Lower leg skin (tissue), 3 donors: ENCODE measurements at regions not wholly inside any gene's neighbourhood (a gene's known extent, or its start where the extent isn't known, plus 50 kb on each side); places are given as distances from the start of the nearest gene placed in this dataset.
"Not testable (repeated sequence)": the region's sequence is repeated elsewhere in the genome, so short reads cannot be mapped to it uniquely, and the experiment has no call there.

ENCODE experiments used
- CTCF ChIP-seq, 3 donors: fragments of 450-650 bp; IDR thresholded peaks; one replicate each; pipeline ENCODE4 v1.5.1; 2016; ENCODE audit warnings: antibody characterized with exemption in 3 of 3, mild to moderate bottlenecking in 3 of 3, moderate library complexity in 2 of 3
- POLR2A ChIP-seq, 2 donors: fragments of 450-650 bp; IDR thresholded peaks; one replicate each; pipeline ENCODE4 v1.6.1; 2016 to 2017; ENCODE audit warnings: antibody characterized with exemption in 2 of 2, mild to moderate bottlenecking in 1 of 2, moderate library complexity in 1 of 2

- TF ChIP-seq CTCF, POLR2A (IDR thresholded peaks at IDR 0.05): not testable (repeated sequence)
Observed at GRCh38 chr11:106174003-106174402, 96.5 kb downstream of the AASDHPPT start.
